ENCODE measurements at regions not wholly inside any gene's neighbourhood (a gene's known extent, or its start where the extent isn't known, plus 50 kb on each side); places are given as distances from the start of the nearest gene placed in this dataset.

DNA sequence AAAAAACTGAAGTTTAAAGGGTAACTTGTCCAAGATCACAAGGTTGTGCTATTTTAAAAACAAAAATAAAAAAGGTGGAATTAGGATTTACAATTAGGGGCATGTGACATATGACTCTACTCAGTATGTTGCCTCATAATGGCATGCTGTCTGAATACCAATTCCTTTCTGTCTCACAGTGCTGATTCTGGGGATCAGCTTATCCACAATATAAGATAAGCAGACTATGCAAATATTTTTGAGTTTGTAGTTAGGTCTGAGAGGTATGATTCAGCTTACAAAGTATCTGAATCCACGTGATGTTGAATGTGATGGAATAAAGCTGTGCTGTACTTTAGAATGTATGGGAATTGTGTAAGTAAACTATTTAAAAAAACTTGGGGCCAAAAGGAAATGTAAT lies 216.6 kb downstream of the HHIPL2 start:
- intact Hi-C loops (cut with micrococcal nuclease), result no loop called here
- ChIA-PET RAD21 (ENCODE audit: low non-redundant PET in 1 of 2, low total read pairs in 2 of 2, uncharacterized antibody in 2 of 2, unreplicated experiment in 2 of 2) (no interaction called here), CTCF (no interaction called here), POLR2A (no interaction called here)
- Histone ChIP-seq H3K27ac (ENCODE audit: low read depth, low read length) (no peak overlapping the region), H3K4me2 (ENCODE audit: low read length) (no peak overlapping the region), H3K36me3 (ENCODE audit: control insufficient read depth in 1 of 2, insufficient read depth in 2 of 2, low read length in 2 of 2) (no peaks in the 10 kb centered on the region), H4K20me1 (ENCODE audit: insufficient read depth) (no peaks in the 10 kb centered on the region), H3K27me3 (ENCODE audit: insufficient read depth, low read length) (0 out of 2 replicates have a peak, but pooled peaks cover 3% of the 10 kb centered on the region), H3K79me2 (ENCODE audit: insufficient read depth, low read length) (no peaks in the 10 kb centered on the region), H3K4me3 (replicated peaks in 1 of 2; ENCODE audit: low read depth in 1 of 2, low read length in 2 of 2) (no peak overlapping the region), H3K4me1 (ENCODE audit: control insufficient read depth in 1 of 2, insufficient read depth in 2 of 2, low read length in 2 of 2) (no peaks in the 10 kb centered on the region), H3K9me3 (ENCODE audit: control insufficient read depth in 1 of 2, insufficient read depth in 1 of 2, low read depth in 1 of 2, low read length in 2 of 2) (no peaks in the 10 kb centered on the region), H3K9ac (ENCODE audit: low read length) (no peak overlapping the region), H2AFZ (ENCODE audit: low read depth, low read length, poor library complexity, severe bottlenecking) (no peak overlapping the region), H3K9me2 (ENCODE audit: insufficient read depth) (no peaks in the 10 kb centered on the region)
- DNase-seq (ENCODE audit: low read depth, low spot score), result no peak
- no TSS peak for BruUV-seq (replicated peaks)
- TF ChIP-seq EZH2phosphoT487 (IDR thresholded peaks at IDR 0.05; ENCODE audit: borderline replicate concordance) (no peak), SP1 (IDR thresholded peaks at IDR 0.05; ENCODE audit: low read depth) (no peak), POLR2AphosphoS5 (IDR thresholded peaks at IDR 0.05; ENCODE audit: low read depth, low read length) (no peak), CEBPB (IDR thresholded peaks at IDR 0.05; ENCODE audit: low read depth) (no peak), SRF (IDR thresholded peaks at IDR 0.05; ENCODE audit: low read depth) (no peak), POLR2A (IDR thresholded peaks at IDR 0.05; ENCODE audit: borderline replicate concordance, extremely low read depth, insufficient read depth, insufficient read length) (no peak), ELF1 (IDR thresholded peaks at IDR 0.05; ENCODE audit: borderline replicate concordance, low read depth) (no peak), FOSL1 (IDR thresholded peaks at IDR 0.05; ENCODE audit: low read depth) (no peak), SIN3A (IDR thresholded peaks at IDR 0.05; ENCODE audit: low read depth) (no peak), CBX3 (IDR thresholded peaks at IDR 0.05; ENCODE audit: low read depth) (no peak), EZH2 (IDR thresholded peaks at IDR 0.05) (no peak), RAD21 (IDR thresholded peaks at IDR 0.05; ENCODE audit: low read depth) (no peak), JUND (IDR thresholded peaks at IDR 0.05) (no peak), TCF7L2 (IDR thresholded peaks at IDR 0.05; ENCODE audit: borderline replicate concordance, extremely low read depth, insufficient read depth, insufficient read length) (no peak), ZNF274 (IDR thresholded peaks at IDR 0.05; ENCODE audit: low read depth, low read length) (no peak)
- TF ChIP-seq, protein P1, sequence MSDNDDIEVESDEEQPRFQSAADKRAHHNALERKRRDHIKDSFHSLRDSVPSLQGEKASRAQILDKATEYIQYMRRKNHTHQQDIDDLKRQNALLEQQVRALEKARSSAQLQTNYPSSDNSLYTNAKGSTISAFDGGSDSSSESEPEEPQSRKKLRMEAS (IDR thresholded peaks at IDR 0.05), result no peak
- TF ChIP-seq, protein P2, sequence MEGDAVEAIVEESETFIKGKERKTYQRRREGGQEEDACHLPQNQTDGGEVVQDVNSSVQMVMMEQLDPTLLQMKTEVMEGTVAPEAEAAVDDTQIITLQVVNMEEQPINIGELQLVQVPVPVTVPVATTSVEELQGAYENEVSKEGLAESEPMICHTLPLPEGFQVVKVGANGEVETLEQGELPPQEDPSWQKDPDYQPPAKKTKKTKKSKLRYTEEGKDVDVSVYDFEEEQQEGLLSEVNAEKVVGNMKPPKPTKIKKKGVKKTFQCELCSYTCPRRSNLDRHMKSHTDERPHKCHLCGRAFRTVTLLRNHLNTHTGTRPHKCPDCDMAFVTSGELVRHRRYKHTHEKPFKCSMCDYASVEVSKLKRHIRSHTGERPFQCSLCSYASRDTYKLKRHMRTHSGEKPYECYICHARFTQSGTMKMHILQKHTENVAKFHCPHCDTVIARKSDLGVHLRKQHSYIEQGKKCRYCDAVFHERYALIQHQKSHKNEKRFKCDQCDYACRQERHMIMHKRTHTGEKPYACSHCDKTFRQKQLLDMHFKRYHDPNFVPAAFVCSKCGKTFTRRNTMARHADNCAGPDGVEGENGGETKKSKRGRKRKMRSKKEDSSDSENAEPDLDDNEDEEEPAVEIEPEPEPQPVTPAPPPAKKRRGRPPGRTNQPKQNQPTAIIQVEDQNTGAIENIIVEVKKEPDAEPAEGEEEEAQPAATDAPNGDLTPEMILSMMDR (IDR thresholded peaks at IDR 0.05 in 2 of 3, conservative IDR thresholded peaks at IDR 0.05 in 1 of 3; ENCODE audit: borderline replicate concordance in 1 of 3, insufficient read depth in 1 of 3, low read depth in 2 of 3, low read length in 2 of 3), result no peak
- TF ChIP-seq, protein P3, sequence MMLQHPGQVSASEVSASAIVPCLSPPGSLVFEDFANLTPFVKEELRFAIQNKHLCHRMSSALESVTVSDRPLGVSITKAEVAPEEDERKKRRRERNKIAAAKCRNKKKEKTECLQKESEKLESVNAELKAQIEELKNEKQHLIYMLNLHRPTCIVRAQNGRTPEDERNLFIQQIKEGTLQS (IDR thresholded peaks at IDR 0.05), result no peak
- TF ChIP-seq, protein P4, sequence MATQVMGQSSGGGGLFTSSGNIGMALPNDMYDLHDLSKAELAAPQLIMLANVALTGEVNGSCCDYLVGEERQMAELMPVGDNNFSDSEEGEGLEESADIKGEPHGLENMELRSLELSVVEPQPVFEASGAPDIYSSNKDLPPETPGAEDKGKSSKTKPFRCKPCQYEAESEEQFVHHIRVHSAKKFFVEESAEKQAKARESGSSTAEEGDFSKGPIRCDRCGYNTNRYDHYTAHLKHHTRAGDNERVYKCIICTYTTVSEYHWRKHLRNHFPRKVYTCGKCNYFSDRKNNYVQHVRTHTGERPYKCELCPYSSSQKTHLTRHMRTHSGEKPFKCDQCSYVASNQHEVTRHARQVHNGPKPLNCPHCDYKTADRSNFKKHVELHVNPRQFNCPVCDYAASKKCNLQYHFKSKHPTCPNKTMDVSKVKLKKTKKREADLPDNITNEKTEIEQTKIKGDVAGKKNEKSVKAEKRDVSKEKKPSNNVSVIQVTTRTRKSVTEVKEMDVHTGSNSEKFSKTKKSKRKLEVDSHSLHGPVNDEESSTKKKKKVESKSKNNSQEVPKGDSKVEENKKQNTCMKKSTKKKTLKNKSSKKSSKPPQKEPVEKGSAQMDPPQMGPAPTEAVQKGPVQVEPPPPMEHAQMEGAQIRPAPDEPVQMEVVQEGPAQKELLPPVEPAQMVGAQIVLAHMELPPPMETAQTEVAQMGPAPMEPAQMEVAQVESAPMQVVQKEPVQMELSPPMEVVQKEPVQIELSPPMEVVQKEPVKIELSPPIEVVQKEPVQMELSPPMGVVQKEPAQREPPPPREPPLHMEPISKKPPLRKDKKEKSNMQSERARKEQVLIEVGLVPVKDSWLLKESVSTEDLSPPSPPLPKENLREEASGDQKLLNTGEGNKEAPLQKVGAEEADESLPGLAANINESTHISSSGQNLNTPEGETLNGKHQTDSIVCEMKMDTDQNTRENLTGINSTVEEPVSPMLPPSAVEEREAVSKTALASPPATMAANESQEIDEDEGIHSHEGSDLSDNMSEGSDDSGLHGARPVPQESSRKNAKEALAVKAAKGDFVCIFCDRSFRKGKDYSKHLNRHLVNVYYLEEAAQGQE (IDR thresholded peaks at IDR 0.05; ENCODE audit: low read depth), result no peak
- TF ChIP-seq, protein P5, sequence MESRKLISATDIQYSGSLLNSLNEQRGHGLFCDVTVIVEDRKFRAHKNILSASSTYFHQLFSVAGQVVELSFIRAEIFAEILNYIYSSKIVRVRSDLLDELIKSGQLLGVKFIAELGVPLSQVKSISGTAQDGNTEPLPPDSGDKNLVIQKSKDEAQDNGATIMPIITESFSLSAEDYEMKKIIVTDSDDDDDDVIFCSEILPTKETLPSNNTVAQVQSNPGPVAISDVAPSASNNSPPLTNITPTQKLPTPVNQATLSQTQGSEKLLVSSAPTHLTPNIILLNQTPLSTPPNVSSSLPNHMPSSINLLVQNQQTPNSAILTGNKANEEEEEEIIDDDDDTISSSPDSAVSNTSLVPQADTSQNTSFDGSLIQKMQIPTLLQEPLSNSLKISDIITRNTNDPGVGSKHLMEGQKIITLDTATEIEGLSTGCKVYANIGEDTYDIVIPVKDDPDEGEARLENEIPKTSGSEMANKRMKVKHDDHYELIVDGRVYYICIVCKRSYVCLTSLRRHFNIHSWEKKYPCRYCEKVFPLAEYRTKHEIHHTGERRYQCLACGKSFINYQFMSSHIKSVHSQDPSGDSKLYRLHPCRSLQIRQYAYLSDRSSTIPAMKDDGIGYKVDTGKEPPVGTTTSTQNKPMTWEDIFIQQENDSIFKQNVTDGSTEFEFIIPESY (IDR thresholded peaks at IDR 0.05; ENCODE audit: extremely low read depth, insufficient replicate concordance, low read length), result no peak
- ATAC-seq, result no peak

All from HCT116 (cell line).